Left ventricle myocardium inferior (tissue), 1 donor: ENCODE measurements at regions not wholly inside any gene's neighbourhood (a gene's known extent, or its start where the extent isn't known, plus 50 kb on each side); places are given as distances from the start of the nearest gene placed in this dataset.

Experiments
- DNase-seq: peaks from one replicate; pipeline ENCODE4 v3.0.0-alpha.2; 2020
- H3K27ac ChIP-seq: fragments of 200-600 bp; replicated peaks from 2 replicates; pipeline ENCODE4 v1.8.0; 2021
- H3K27me3 ChIP-seq: fragments of 200-600 bp; 2 replicates; pipeline ENCODE4 v1.8.0; 2021; ENCODE audit warnings: low read depth
- H3K36me3 ChIP-seq: fragments of 200-600 bp; 2 replicates; pipeline ENCODE4 v1.8.0; 2021
- H3K4me1 ChIP-seq: fragments of 200-600 bp; 2 replicates; pipeline ENCODE4 v1.8.0; 2021
- H3K4me3 ChIP-seq: fragments of 200-600 bp; 2 replicates; pipeline ENCODE4 v1.8.0; 2021; ENCODE audit warnings: mild to moderate bottlenecking, moderate library complexity
- H3K9me3 ChIP-seq: fragments of 200-600 bp; replicated peaks from 2 replicates; pipeline ENCODE4 v1.8.0; 2021
- CTCF ChIP-seq: fragments of 200-600 bp; IDR thresholded peaks from 2 replicates; pipeline ENCODE4 v1.8.0; 2021; ENCODE audit warnings: antibody characterized with exemption, mild to moderate bottlenecking, borderline replicate concordance
- intact Hi-C: fragments of 100-400 bp; cut with micrococcal nuclease; formaldehyde crosslinking; loops from one replicate; pipeline ENCODE4 v1.11.0; 2022
- donor health status: DM: no; HTN: yes; CAD: no; lungs with severe emphysema.

- no peak for DNase-seq
- H3K27ac ChIP-seq, result peak overlapping the region; percentile 21
- no peak for TF ChIP-seq CTCF
- no peaks in the 10 kb centered on the region for H3K9me3 ChIP-seq
- no peaks in the 10 kb centered on the region for H3K36me3 ChIP-seq
- no peak overlapping the region for H3K4me3 ChIP-seq
- intact Hi-C loops, result no loop called here
- H3K27me3 ChIP-seq, result no peaks in the 10 kb centered on the region
- peaks cover 19% of the 10 kb centered on the region for H3K4me1 ChIP-seq
These were observed 197.9 kb downstream of the ICOS start for GRCh38 chr2:204134421-204134820.

GRCh38 chr2:204135752-204136151 is 199.2 kb downstream of the ICOS start:
- intact Hi-C loops, result no loop called here
- H3K4me3 ChIP-seq, result no peak overlapping the region
- no peak for DNase-seq
- H3K36me3 ChIP-seq, result no peaks in the 10 kb centered on the region
- no peaks in the 10 kb centered on the region for H3K9me3 ChIP-seq
- no peak for TF ChIP-seq CTCF
- H3K4me1 ChIP-seq, result peaks cover 9% of the 10 kb centered on the region
- H3K27me3 ChIP-seq, result no peaks in the 10 kb centered on the region
- H3K27ac ChIP-seq, result no peak overlapping the region

- DNase-seq, result no peak
- H3K4me3 ChIP-seq, result no peak overlapping the region
- no peak for TF ChIP-seq CTCF
- intact Hi-C loops, result no loop called here
- H3K27me3 ChIP-seq, result no peaks in the 10 kb centered on the region
- H3K4me1 ChIP-seq, result peaks cover 9% of the 10 kb centered on the region
- no peaks in the 10 kb centered on the region for H3K9me3 ChIP-seq
- H3K36me3 ChIP-seq, result no peaks in the 10 kb centered on the region
- no peak overlapping the region for H3K27ac ChIP-seq
These were observed 201.6 kb downstream of the ICOS start for GRCh38 chr2:204138206-204138605.

GRCh38 chr2:204140246-204140645 is 203.7 kb downstream of the ICOS start:
- no peak for TF ChIP-seq CTCF
- Histone ChIP-seq H3K36me3 (no peaks in the 10 kb centered on the region), H3K27me3 (no peaks in the 10 kb centered on the region), H3K27ac (no peak overlapping the region), H3K9me3 (no peaks in the 10 kb centered on the region), H3K4me3 (no peak overlapping the region), H3K4me1 (no peaks in the 10 kb centered on the region)
- DNase-seq, result no peak
- intact Hi-C loops, result no loop called here

- TF ChIP-seq CTCF, result no peak
- no peak overlapping the region for H3K4me3 ChIP-seq
- intact Hi-C loops, result no loop called here
These were observed 206.9 kb downstream of the ICOS start for GRCh38 chr2:204143216-204144014.

More at GRCh38 chr2:204143216-204144014, 206.9 kb downstream of the ICOS start:
- H3K9me3 ChIP-seq, result no peaks in the 10 kb centered on the region
- H3K36me3 ChIP-seq, result no peaks in the 10 kb centered on the region
- peaks cover 6% of the 10 kb centered on the region for H3K4me1 ChIP-seq
- no peak for DNase-seq
- no peaks in the 10 kb centered on the region for H3K27me3 ChIP-seq
- no peak overlapping the region for H3K27ac ChIP-seq
